ENCODE measurements at regions not wholly inside any gene's neighbourhood (a gene's known extent, or its start where the extent isn't known, plus 50 kb on each side); places are given as distances from the start of the nearest gene placed in this dataset.
A peak's percentile ranks its signal among the peaks of the same experiment; 100 is the strongest.

- H3K36me3 ChIP-seq: no peaks in the 10 kb centered on the region
- no peaks in the 10 kb centered on the region for H3K27me3 ChIP-seq
- no peak overlapping the region for H3K4me3 ChIP-seq
- peaks cover 27 to 53% (median 48%) of the 10 kb centered on the region in 4 donors for H3K4me1 ChIP-seq
- H3K27ac ChIP-seq: peak overlapping the region; percentile 5 to 66 (median 38)
- peak in 1 of 2 donors; percentile 65 for ATAC-seq (ENCODE audit: low FRiP score in 2 of 2)
- no peak for TF ChIP-seq POLR2A (IDR thresholded peaks at IDR 0.05)
- TF ChIP-seq EP300 (IDR thresholded peaks at IDR 0.05): no peak
- H3K9me3 ChIP-seq: no peaks in the 10 kb centered on the region
- WGBS, 2 donors: 45 to 55% methylated on average over 9 of the region's 9 CpGs
- no peak for DNase-seq
These were observed 68.8 kb downstream of the ZNF608 start for GRCh38 chr5:124677374-124678351.

- Histone ChIP-seq H3K36me3 (no peaks in the 10 kb centered on the region), H3K9me3 (no peaks in the 10 kb centered on the region), H3K27me3 (no peaks in the 10 kb centered on the region), H3K4me1 (peaks cover 32 to 66% (median 49%) of the 10 kb centered on the region in 4 donors), H3K27ac (peak overlapping the region in 3 of 4 donors; percentile 54 to 60 (median 60)), H3K4me3 (no peak overlapping the region)
- no peak for TF ChIP-seq POLR2AphosphoS5 (IDR thresholded peaks at IDR 0.05)
- TF ChIP-seq CTCF (IDR thresholded peaks at IDR 0.05): no peak
- no peak for TF ChIP-seq EP300 (IDR thresholded peaks at IDR 0.05)
- TF ChIP-seq POLR2A (IDR thresholded peaks at IDR 0.05): no peak
- 60 to 74% methylated on average over 6 of the region's 6 CpGs for WGBS, 2 donors
- no peak for DNase-seq
- no peak for ATAC-seq (ENCODE audit: low FRiP score in 2 of 2)
These were observed 70.2 kb downstream of the ZNF608 start for GRCh38 chr5:124675931-124676846.

- ATAC-seq (ENCODE audit: low FRiP score in 2 of 2) (no peak), DNase-seq (no peak)
- Histone ChIP-seq H3K4me3 (no peak overlapping the region), H3K27me3 (no peaks in the 10 kb centered on the region), H3K4me1 (peaks cover 22 to 63% (median 29%) of the 10 kb centered on the region in 4 donors), H3K9me3 (no peaks in the 10 kb centered on the region), H3K27ac (peak overlapping the region in 1 of 4 donors; percentile 16), H3K36me3 (no peaks in the 10 kb centered on the region)
- TF ChIP-seq EP300 (IDR thresholded peaks at IDR 0.05) (no peak), POLR2A (IDR thresholded peaks at IDR 0.05) (no peak), CTCF (IDR thresholded peaks at IDR 0.05) (no peak), POLR2AphosphoS5 (IDR thresholded peaks at IDR 0.05) (no peak)
- WGBS, 2 donors: 84 to 96% methylated on average over 1 of the region's 1 CpG
These were observed 75.2 kb downstream of the ZNF608 start for GRCh38 chr5:124671193-124671592.

GRCh38 chr5:124670722-124671184, 75.7 kb downstream of the ZNF608 start:
- H3K4me3 ChIP-seq: no peak overlapping the region
- H3K27me3 ChIP-seq: no peaks in the 10 kb centered on the region
- TF ChIP-seq POLR2AphosphoS5 (IDR thresholded peaks at IDR 0.05): no peak
- no peaks in the 10 kb centered on the region for H3K36me3 ChIP-seq
- 51 to 56% methylated on average over 3 of the region's 3 CpGs for WGBS, 2 donors
- peaks cover 18 to 58% (median 27%) of the 10 kb centered on the region in 4 donors for H3K4me1 ChIP-seq
- no peaks in the 10 kb centered on the region for H3K9me3 ChIP-seq
- ATAC-seq (ENCODE audit: low FRiP score in 2 of 2) (no peak), DNase-seq (no peak)
- H3K27ac ChIP-seq: peak overlapping the region in 2 of 4 donors; percentile 16 to 35

DNA sequence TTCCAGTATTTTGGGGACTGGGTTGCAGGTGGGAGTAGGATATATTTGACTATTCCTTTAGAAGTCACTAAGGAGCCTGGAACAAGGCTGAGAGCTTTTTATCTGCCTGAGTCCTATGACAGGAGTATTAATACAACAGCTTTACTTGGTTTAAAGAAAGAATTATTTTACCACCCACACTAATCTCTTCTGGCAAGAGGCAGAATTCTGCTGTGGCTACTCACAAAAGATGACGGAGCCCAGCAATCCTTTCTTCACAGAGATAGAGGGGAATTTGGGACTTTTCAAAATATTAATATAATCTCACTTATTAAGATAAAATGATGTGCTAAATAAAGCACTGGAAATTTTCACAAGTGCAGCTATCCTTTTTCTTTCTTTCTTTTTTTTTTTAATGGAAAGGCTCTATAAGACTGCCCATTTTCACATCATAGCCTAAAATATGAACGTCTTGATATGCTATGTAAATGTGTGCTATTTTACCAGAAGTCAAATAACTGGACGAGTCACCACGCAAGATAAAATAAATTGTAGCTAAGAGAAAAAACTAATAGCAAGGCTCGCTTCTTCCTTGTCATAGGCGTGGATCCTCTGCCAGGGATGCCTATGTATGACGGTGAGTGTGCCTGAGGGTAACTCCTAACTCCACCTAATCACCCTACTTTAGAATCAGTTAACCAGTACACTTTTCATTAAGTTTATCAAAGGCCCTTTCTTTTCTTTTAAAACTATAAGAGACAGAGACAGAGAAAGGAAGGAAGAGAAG, 76.3 kb downstream of the ZNF608 start:
- 79 to 81% methylated on average over 7 of the region's 7 CpGs for WGBS, 2 donors
- Histone ChIP-seq H3K4me1 (peaks cover 13 to 52% (median 24%) of the 10 kb centered on the region in 4 donors), H3K36me3 (no peaks in the 10 kb centered on the region), H3K27ac (peak overlapping the region in 1 of 4 donors; percentile 35), H3K4me3 (no peak overlapping the region), H3K9me3 (no peaks in the 10 kb centered on the region), H3K27me3 (no peaks in the 10 kb centered on the region)
- DNase-seq: no peak
- peak in 1 of 2 donors; percentile 44 for ATAC-seq (ENCODE audit: low FRiP score in 2 of 2)
- TF ChIP-seq EP300 (IDR thresholded peaks at IDR 0.05) (no peak), POLR2A (IDR thresholded peaks at IDR 0.05) (no peak), POLR2AphosphoS5 (IDR thresholded peaks at IDR 0.05) (no peak), CTCF (IDR thresholded peaks at IDR 0.05) (no peak)
